DND-41 (cell line): ENCODE measurements at regions not wholly inside any gene's neighbourhood (a gene's known extent, or its start where the extent isn't known, plus 50 kb on each side); places are given as distances from the start of the nearest gene placed in this dataset.

Source experiments
- EZH2 ChIP-seq: IDR thresholded peaks from 3 replicates; pipeline ENCODE4 v1.6.1; 2012; ENCODE audit warnings: borderline replicate concordance, low read depth, mild to moderate bottlenecking, moderate library complexity, low read length, inconsistent platforms; ENCODE audit not compliant: severe bottlenecking
- TF ChIP-seq, protein P1 (sequence below): IDR thresholded peaks from 2 replicates; pipeline ENCODE4 v1.5.1; 2012; ENCODE audit warnings: borderline replicate concordance, low read length, moderate library complexity, mild to moderate bottlenecking; ENCODE audit not compliant: poor library complexity, severe bottlenecking; ENCODE audit errors: extremely low read depth

DNA sequence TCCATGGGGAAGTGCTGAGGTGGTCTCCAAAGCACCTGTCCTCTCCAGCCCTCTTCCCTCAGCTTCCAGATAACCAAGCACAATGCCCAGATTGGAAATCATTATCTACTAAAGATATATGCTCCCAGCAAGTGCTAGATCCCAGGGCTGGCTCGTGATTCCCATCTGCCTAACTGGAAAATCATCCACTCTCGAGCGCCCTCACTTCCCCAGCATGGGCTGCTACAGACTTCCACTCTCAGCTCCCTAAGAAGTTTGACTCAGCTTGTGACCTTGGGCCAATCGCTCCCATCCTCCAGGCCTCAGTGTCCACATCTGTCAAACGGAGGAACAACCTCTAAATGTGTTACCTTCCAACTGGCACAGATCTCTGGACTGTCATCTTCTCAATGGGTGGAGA is 112.4 kb upstream of the ZMIZ1 start:
- TF ChIP-seq, protein P1, sequence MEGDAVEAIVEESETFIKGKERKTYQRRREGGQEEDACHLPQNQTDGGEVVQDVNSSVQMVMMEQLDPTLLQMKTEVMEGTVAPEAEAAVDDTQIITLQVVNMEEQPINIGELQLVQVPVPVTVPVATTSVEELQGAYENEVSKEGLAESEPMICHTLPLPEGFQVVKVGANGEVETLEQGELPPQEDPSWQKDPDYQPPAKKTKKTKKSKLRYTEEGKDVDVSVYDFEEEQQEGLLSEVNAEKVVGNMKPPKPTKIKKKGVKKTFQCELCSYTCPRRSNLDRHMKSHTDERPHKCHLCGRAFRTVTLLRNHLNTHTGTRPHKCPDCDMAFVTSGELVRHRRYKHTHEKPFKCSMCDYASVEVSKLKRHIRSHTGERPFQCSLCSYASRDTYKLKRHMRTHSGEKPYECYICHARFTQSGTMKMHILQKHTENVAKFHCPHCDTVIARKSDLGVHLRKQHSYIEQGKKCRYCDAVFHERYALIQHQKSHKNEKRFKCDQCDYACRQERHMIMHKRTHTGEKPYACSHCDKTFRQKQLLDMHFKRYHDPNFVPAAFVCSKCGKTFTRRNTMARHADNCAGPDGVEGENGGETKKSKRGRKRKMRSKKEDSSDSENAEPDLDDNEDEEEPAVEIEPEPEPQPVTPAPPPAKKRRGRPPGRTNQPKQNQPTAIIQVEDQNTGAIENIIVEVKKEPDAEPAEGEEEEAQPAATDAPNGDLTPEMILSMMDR, result no peak
- TF ChIP-seq EZH2, result no peak
